NCI-H226 (cell line): ENCODE measurements at regions not wholly inside any gene's neighbourhood (a gene's known extent, or its start where the extent isn't known, plus 50 kb on each side); places are given as distances from the start of the nearest gene placed in this dataset.
"Not testable (repeated sequence)": the region's sequence is repeated elsewhere in the genome, so short reads cannot be mapped to it uniquely, and the experiment has no call there.

Experiments used
- DNase-seq: peaks from one replicate; pipeline ENCODE4 v3.0.0-alpha.2; 2015

DNA sequence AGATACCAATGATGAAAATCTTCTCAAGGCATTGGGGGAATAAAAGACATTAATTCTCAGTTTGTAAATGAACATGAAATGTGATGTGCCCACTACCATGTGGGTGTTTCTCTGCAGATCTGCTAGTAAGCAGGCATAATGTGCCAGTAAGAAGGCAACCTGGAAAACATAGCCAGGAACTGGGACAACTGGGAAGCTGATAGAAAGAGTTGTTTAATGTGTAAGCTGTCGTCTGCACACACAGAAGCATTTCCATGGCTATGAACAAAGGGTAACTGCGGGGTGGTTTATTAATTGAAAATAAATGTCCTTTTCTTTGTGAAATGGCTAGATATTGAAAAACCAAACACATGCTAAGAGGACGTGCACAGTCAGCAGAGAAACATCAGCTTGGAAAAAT lies 52.0 kb downstream of the ZC3H11B start:
- DNase-seq, result no peak

DNA sequence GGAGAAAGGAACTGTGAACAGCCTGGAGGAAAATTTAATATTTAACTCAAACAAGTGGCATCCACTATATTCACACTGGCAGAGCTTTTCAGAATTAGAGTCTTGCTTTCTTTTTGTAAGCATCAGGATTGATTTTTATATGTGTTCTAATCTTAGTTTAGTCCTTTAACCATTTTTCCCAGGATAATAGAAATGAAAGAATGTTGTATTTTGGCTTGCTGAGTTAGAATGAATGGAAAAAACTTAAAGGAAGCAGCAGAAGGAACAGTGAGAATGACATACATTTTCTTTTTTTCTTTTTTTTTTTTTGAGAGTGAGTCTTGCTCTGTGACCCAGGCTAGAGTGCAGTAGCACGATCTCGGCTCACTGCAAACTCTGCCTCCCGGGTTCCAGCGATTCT lies 53.0 kb downstream of the ZC3H11B start:
- no peak for DNase-seq

DNA sequence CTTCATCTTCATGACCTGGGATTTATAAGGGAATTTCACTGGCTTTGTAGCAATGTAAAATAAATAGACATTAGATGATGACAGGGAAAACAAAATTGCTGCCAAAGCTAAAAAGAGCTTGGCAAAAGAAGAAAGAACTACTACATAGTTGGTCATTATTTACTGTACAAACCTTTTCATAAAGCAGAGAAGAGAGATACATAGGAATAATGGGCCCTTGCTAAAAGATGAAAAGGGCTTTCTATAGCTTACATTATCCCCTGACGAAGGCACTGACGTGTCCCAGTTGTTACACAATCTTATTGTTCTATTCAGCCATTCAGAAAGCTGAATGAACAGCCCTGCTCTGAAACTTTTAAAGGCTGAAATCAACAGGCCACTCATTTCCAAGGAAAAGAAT lies 57.1 kb downstream of the ZC3H11B start:
- DNase-seq, result no peak

DNA sequence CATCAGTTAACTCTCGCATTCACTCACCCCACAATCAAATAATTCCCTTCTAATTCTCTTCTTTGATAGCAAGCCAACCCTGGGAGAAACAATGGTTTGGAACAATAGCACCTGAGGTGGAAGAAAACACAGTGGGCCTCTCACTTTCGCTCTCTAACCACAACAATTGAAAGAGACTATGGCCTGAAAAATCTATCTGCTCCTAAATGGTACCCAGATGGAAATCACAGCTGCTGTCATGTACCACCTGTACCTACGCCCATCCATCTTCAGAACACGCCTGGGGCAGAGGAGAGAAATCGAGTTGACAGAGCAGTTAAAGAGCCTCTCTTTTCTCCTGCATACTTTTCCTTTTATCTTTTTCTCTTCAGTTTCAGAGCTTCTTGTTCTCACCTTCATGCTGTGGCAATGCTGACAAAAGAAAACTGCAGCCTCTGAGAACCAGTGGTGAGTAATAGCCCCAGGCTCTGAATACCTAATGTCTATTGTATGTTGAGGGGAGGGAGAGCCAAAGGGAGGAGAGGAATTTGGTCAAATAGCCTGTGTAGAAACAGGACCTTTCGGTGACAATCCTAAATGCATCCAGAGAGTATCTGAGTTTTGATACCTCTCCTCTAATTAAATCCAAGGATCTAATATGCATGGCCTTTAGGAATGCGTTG lies 57.7 kb downstream of the ZC3H11B start:
- peak; percentile 61 for DNase-seq

DNA sequence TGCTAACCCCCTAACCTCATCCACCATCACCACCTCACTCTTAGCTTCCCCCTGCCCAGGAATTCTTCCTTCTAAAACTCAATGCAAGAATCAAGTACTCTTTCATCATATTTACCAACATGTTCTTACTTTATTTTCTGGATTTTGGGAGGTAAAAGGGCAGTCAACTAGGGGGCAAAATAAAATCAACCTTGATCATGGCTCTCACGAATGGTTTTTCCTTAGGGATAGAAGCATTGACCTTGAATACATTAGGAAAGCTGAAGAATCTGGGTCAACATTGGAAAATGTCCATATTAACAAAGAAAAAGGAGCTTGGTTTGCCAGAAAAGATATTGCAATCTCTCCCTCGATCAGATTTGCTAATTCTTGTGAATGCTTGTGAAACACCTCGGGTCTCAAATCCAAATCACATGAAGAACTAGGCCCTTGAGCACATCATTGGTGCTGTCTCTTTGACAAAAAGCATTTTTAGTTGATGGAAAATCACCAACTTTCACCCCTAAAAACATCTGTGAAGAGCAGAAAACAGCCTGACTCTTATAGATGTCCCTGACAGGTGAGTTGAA lies 58.9 kb downstream of the ZC3H11B start:
- DNase-seq, result no peak

DNA sequence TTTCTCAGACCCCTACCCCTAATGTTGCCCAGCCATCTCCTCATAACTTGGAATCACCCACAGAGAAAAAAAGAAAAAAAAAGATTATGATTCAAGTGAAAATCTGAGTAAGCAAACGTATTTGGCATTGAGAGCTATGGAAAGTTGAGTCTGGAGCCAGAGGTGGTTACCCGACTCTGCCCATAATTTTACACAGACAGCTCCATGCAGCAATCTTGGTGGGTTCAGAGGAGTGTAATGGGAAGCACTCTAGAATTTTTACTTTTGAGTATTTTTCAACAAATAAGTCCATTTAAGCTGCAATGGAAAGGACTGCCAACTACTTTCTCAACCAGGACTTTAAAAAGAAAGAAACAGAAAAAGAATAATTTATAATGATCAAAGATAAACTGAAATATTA lies 62.7 kb downstream of the ZC3H11B start:
- DNase-seq, result no peak

DNA sequence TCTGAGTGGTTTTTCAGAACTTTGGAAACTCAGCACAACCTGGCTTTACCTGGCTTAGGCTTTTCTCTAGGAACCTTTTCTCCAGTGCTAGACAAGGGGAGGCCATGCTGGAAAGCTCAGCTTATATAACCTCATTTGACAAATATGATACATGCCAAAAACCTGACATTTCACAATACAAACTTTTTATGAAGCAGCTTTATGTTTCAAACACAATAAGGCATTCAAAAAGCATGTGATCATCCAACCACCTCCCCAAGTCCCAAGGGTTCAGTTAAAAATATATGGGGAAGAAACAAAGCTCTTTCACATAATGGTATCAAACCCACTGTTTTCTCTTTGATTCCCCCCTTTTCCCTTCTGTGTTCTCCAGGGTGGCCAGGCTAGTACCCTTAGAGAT lies 63.7 kb downstream of the ZC3H11B start:
- no peak for DNase-seq

DNA sequence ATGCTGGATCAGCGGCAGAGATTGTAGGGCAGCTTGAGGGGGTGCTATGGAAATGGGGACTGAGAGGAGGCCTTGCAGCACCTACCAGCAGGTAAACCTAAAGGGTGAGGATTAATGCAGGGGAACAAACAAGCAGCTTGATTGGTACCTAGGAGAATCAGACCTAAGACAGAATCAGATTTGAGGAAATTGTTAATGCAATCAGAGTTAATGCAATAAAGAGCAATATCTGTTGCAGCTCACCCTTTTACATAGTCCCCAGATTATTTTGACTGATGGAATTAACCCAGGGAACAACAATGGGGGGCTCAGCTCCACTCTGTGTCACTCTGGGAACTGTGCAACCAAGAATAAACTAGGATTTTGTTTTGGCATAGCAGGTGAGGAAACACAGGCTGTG lies 64.5 kb downstream of the ZC3H11B start:
- DNase-seq, result no peak

DNA sequence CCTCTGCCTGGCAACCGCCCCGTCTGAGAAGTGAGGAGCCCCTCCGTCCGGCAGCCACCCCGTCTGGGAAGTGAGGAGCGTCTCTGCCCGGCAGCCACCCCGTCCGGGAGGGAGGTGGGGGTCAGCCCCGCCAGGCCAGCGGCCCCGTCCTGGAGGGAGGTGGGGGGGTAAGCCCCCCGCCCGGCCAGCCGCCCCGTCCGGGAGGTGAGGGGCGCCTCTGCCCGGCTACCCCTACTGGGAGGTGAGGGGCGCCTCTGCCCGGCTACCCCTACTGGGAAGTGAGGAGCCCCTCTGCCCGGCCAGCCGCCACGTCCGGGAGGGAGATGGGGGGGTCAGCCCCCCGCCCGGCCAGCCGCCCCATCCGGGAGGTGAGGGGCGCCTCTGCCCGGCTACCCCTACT lies 67.1 kb downstream of the ZC3H11B start:
- DNase-seq, result not testable (repeated sequence)

DNA sequence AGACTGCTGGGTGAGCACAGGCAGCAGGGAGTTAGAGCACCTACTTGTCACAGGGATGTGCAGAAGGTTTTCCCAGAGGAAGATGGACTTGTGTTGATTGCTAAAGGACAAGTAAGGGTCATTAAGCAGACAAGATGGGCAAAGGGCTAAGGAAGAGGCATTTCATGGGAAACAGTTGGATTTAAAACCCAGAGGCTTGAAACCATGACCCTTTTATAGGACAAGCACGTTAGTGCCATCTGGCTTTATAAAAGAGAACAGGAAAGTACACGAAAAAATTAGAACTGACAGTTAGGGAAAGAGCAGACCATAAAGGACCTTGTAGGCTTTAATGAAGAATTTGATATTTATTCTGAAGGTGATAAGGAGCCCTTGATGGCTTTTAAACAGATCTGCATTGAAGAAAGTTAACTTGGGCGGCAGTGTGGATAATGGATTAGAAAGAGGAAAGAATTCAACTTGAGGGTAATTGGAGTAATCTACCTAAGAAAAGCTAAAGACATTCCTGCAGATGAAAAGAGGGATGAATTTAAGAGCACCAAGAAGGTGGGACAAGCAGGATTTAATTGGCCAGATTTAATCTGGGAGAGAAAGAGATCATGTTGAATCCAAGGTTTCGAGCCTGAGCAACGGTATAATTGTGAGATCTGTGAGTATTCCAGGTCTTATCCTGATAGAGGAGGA lies 68.6 kb downstream of the ZC3H11B start:
- DNase-seq, result no peak

DNA sequence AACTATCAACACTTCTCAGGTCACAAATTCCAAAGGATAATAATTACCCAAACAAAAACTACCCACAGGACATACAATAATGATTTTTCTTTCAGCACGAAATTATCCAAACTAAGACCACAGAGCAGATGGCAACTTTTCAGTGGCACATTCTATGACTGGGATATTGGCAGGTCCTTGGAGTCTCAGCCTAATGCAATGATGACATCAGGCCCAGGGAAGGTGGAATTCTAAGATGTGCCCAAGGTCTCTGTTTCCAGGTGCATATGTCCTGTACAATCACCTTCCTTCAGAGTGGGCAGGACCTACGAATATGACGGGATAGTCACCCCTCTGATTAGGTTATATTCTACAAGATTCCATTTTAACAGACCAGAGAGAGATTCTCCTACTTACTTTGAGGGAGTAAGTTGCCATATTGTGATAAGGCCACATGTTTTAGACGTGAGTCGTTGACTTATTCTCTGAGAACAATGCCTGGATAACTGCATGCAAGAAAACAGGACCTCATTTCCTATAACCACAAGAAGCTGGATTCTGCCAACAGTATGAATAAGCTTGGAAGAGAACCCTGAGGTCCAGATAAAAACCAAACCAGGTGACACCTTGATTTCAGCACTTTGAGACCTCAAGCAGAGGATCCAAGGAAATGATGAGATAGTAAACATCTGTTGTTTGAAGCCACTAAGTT lies 69.9 kb downstream of the ZC3H11B start:
- DNase-seq, result peak; percentile 79

DNA sequence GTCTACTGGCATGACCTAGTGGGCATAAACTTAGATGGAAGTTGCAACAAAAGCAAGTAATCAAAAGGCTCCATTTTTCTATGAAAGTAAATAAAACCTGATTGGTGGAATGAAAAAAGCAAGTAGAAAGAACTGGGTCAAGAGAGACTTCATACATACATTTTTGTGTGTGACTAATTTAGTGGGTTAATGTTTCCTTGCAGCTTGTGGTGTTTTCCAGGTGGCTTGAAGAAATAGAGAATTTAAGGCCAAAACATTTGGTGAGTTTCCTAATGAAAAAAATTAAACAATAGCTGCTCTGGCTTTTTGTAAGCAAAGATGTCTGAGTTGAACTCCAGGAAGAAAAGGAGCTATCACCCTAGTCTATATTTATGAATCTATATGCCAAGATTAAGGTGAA lies 71.0 kb downstream of the ZC3H11B start:
- DNase-seq, result no peak

DNA sequence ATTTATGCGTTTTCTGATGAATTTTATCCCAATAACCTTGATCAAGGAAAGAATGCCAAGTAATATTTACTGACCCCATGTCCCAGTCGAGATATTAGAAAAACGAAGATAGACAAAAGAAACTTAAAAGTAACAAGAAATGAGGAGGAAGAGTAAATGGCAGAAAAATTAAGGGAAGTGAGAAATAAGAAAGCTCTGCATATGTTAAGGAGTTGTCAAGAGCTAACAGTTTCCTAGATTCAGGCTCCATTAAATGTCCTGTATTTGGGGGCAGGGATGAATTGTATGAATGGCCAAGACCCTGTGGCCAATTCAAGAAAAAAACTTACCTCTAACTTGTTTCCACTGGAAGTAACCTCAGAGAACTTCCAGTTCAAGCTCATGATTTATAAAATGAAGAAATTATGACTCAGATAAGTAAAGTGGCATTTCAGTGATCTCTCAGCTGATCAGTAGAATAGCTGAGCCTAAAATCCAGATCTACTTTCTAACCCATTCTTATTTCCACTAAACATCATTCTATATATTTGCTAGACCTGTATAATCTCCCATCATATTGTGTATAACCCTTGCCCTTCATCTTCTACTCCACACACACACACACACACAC lies 73.2 kb downstream of the ZC3H11B start:
- DNase-seq, result no peak

DNA sequence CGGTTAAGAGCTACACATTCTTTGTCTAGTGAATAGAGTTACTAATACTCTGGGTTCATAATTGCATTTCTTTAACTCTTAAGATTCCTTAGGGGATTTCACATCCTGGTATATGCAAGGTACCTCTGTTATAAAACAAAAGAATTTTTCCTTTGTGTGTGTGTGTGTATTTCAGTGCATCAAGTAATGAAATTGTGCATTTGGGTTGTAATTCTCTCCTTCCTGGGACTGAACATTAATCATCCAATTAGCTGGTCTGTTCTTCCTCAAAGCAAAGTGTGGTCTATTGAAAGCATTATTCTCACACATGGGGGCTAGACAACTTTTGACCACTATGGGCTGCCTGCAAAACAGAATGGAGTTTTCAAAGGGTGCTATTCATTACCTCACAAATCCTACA lies 74.0 kb downstream of the ZC3H11B start:
- DNase-seq, result no peak

DNA sequence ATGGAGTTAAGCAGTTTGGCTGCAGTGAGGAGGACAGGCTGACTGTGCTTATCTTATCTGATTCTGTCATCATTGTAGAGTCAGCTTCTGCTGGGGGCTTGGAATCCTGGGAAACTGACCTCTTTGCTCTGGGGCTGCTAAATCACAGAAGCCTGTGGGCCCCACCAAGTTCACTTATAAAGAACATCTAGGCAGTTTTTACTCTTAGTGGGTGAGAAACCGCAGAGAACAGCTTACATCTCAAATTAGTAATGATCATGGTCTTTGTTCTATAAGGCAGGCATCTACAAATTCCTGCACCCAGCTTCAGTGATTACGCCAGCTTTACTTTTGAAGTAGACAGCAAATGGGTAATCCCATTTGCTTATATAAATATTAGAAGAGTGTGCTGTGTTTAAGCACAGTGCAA lies 75.7 kb downstream of the ZC3H11B start:
- DNase-seq, result no peak

DNA sequence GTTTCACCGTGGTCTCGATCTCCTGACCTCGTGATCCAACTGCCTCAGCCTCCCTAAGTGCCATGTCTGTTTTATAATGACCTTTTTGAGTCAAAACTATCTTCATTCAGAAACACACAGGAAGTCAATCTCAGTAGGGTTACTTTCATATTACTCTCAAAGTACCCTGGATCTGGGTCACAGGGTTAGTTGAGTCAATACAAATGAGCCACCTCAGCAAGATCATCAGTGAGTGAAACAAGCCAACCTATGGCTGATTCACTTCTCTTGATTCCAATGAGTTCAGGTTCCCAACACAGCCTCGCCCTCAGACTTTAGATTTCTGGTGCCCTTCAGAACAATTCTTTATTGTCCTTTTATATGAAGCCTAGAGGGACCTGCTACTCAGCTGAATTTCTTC lies 76.9 kb downstream of the ZC3H11B start:
- DNase-seq, result no peak

DNA sequence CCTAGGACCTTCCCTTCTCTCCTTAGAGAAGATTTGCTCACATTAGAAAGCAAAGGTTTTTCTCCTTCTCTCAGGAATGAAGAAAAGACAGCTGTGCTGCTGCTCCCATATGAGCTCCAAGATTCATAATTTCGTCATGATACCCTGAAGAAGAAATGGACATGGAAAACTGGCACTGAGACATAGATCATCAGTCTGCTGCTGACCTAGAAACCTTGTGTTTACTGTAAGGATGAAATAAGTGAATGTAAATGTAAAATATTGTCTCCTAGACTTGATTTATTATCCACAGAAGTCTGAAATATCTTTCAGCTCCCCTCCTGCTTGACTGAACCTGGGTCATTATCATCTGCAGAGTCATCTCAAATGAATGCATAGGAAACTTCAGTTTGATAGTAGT lies 77.9 kb downstream of the ZC3H11B start:
- peak; percentile 44 for DNase-seq

DNA sequence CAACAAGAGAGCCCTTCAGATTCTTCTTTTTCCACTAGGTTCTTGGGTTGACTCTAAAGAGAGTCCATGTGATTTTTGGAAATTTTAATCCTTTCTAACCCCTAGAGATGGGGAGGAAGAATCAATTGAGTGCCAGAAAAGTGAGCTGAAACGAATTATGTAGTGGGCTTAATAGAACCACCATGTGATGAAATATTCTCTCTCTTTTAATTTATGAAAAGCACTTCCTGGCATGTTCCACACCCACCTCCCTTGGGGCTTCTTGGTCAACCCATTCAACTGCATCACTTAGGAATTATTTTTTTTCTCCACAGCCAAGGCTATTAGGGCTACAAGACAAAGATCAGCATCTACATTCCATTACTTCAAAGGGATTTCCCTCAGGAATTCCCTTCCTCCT lies 79.6 kb downstream of the ZC3H11B start:
- DNase-seq, result peak; percentile 39

DNA sequence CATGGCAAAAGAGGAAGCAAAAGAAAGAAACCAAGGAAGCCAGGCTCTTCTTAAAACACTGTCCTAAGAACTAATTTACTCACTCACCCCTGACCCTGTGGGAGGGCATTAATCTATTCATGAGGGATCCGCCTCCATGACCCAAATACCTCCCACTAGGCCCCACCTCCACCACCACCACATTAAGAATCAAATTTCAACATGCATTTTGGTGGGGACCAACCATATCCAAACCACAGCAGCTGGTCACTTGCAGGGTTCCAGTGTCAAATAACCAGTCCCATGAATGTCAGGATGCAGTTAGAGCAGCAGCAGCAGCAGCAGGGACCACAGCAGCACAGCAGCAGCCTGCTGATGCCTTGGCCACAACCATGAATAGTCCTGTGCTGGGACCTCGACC lies 83.8 kb downstream of the ZC3H11B start:
- no peak for DNase-seq

DNA sequence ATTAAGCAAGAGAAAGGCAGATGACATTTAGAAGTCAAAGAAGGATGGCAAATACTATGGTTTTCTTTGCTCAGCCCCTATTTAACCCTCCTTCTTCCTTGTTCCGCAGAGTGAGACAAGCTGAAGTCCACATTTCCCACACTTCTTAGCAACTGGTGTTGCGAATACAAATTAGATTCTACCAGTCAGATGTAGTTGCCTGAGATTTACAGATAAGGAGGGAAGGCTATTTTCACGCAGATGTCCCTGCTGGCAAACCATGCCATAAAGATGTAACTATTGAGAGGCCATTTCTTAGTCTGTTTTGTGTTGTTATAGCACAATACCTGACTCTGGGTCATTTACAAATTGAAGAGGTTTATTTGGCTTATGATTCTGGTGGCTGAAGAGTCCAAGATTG lies 84.3 kb downstream of the ZC3H11B start:
- DNase-seq, result no peak

DNA sequence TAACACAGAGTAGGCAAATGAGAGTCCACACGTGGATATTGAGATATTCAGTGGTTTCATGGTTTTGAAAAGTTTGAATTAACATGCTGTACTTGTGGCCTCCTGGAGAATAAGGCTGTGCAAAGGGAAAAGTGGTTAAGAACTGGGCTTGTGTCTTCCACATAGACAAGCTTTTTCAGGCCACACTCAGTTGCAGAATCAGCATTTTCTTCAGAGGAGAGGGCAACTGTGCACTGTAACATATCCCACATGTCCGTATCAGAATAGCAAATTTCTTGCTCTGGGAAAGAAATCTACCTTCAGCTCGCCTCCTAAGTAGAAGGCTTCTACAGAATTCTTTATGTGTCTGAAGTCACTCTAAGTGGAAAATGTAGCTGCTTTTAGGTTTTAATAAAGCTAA lies 84.9 kb downstream of the ZC3H11B start:
- DNase-seq, result no peak

DNA sequence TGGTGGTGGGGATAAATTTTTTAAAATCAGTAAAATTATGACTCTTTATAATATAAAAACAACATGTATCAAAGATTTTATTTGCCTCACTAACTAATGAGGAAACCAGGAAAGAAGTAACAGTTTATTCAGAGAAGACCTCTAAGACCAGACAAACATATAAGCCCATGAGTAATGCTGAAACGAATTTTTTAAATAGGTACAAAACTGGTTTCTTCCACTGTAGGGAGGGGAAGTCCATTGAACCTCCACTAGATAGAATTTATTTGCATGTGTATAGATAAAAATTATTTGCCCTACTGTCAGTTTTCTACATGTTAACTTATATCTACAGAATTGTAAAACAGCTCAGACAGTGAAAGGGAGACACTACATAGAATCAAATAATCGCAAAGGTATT lies 86.8 kb downstream of the ZC3H11B start:
- no peak for DNase-seq

DNA sequence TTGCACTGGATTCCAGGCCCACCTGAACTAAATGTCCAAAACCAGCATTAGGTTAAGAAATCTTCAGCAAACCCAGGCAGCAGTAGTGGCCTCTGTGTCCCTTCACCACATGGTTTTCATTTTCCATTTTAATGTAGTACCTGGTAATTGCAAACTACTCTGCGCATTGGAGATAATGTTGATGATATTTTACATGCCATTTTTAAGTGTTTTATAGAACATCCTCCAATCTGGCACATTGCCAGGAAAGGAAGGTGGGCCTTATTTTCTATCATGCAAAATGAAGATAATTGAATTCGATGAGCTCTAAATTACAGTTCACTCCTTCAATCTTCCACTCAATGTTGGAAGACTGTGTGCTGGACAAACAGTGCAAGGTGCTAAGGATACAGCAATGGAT lies 89.5 kb downstream of the ZC3H11B start:
- DNase-seq, result no peak

DNA sequence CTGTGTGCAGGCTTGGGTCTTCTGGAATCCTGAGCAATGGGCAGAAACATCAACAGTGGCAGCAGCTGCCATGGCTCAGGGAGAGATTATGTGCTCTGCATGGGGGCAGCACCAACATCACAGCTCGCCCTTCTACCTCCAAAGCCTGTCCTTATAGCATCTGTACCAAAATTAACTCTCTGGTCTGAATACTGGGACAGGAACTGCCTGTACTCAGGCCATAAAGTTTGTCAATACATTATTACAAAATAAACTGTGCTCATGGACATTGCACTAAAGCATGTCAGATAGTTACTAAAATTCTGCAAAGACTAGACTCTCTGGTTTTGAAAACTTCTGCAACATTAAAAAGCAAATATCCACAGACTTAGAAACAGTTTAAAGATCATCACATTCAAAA lies 91.6 kb downstream of the ZC3H11B start:
- DNase-seq, result no peak
